Neural cell (in vitro differentiated cells): ENCODE measurements at regions not wholly inside any gene's neighbourhood (a gene's known extent, or its start where the extent isn't known, plus 50 kb on each side); places are given as distances from the start of the nearest gene placed in this dataset.

Source experiments
- CTCF ChIP-seq: fragments of 450-650 bp; IDR thresholded peaks from 2 replicates; pipeline ENCODE4 v1.5.1; 2014; ENCODE audit warnings: antibody characterized with exemption, mild to moderate bottlenecking, moderate library complexity; ENCODE audit not compliant: poor library complexity, severe bottlenecking
- POLR2AphosphoS5 ChIP-seq: IDR thresholded peaks from 2 replicates; pipeline ENCODE4 v1.6.1; 2012
- RAD21 ChIP-seq: fragments of 450-650 bp; conservative IDR thresholded peaks from 2 replicates; pipeline ENCODE4 v1.6.1; 2014; ENCODE audit warnings: antibody characterized with exemption, mild to moderate bottlenecking, moderate library complexity

GRCh38 chr16:5336941-5337340 is 239.3 kb upstream of the EEF2KMT start:
- no peak for TF ChIP-seq CTCF
- TF ChIP-seq POLR2AphosphoS5 = no peak
- no peak for TF ChIP-seq RAD21
